HG02840 (cell line): ENCODE measurements at regions not wholly inside any gene's neighbourhood (a gene's known extent, or its start where the extent isn't known, plus 50 kb on each side); places are given as distances from the start of the nearest gene placed in this dataset.

Experiments used
- ATAC-seq: cut with Tn5 transposase; IDR thresholded peaks from one replicate; pipeline ENCODE4 v1.9.1; 2021; ENCODE audit warnings: mild to moderate bottlenecking, moderate library complexity, moderate number of reproducible peaks; ENCODE audit not compliant: unreplicated experiment, low FRiP score

GRCh38 chr9:81532251-81532650 lies 157.1 kb downstream of the TLE1 start:
- ATAC-seq, result no peak

- ATAC-seq, result no peak
Observed at GRCh38 chr9:81531511-81531910, 157.8 kb downstream of the TLE1 start.

- ATAC-seq, result no peak
Observed at GRCh38 chr9:81530846-81531245, 158.5 kb downstream of the TLE1 start.

GRCh38 chr9:81530310-81530810 lies 159.0 kb downstream of the TLE1 start:
- ATAC-seq, result no peak

GRCh38 chr9:81529556-81530193 lies 159.7 kb downstream of the TLE1 start:
- no peak for ATAC-seq

- no peak for ATAC-seq
Observed at GRCh38 chr9:81526587-81526986, 162.8 kb downstream of the TLE1 start.

GRCh38 chr9:81522716-81523551 lies 166.4 kb downstream of the TLE1 start:
- no peak for ATAC-seq

GRCh38 chr9:81521892-81522291 lies 167.5 kb downstream of the TLE1 start:
- no peak for ATAC-seq

GRCh38 chr9:81519816-81520495 lies 169.4 kb downstream of the TLE1 start:
- no peak for ATAC-seq

GRCh38 chr9:81517954-81518353 lies 171.4 kb downstream of the TLE1 start:
- no peak for ATAC-seq

- ATAC-seq, result no peak
Observed at GRCh38 chr9:81513059-81513458, 176.3 kb downstream of the TLE1 start.

GRCh38 chr9:81512641-81513040 lies 176.7 kb downstream of the TLE1 start:
- ATAC-seq, result no peak

GRCh38 chr9:81508476-81508875 lies 180.9 kb downstream of the TLE1 start:
- ATAC-seq, result no peak

GRCh38 chr9:81506941-81507864 lies 182.1 kb downstream of the TLE1 start:
- ATAC-seq, result no peak

GRCh38 chr9:81499594-81499993 lies 189.8 kb downstream of the TLE1 start:
- no peak for ATAC-seq

- ATAC-seq, result no peak
Observed at GRCh38 chr9:81499021-81499454, 190.3 kb downstream of the TLE1 start.

- no peak for ATAC-seq
Observed at GRCh38 chr9:81498576-81498975, 190.8 kb downstream of the TLE1 start.

- ATAC-seq, result no peak
Observed at GRCh38 chr9:81497091-81497490, 192.3 kb downstream of the TLE1 start.

GRCh38 chr9:81492710-81493447 lies 196.5 kb downstream of the TLE1 start:
- no peak for ATAC-seq
